Fibroblast of villous mesenchyme (primary cell): ENCODE measurements at regions not wholly inside any gene's neighbourhood (a gene's known extent, or its start where the extent isn't known, plus 50 kb on each side); places are given as distances from the start of the nearest gene placed in this dataset.
"Not testable (repeated sequence)": the region's sequence is repeated elsewhere in the genome, so short reads cannot be mapped to it uniquely, and the experiment has no call there.

Experiments used
- DNase-seq: peaks from one replicate; pipeline ENCODE4 v3.0.0-alpha.2; 2010; ENCODE audit warnings: low read depth
- H3K4me3 ChIP-seq: 2 replicates; pipeline ENCODE4 v1.5.1; 2011; ENCODE audit warnings: low read depth, mild to moderate bottlenecking, low read length
- TF ChIP-seq, protein P1 (sequence below): IDR thresholded peaks from 2 replicates; pipeline ENCODE4 v1.5.1; 2012; ENCODE audit warnings: low read depth, mild to moderate bottlenecking, low read length; ENCODE audit not compliant: insufficient read depth

- TF ChIP-seq, protein P1, sequence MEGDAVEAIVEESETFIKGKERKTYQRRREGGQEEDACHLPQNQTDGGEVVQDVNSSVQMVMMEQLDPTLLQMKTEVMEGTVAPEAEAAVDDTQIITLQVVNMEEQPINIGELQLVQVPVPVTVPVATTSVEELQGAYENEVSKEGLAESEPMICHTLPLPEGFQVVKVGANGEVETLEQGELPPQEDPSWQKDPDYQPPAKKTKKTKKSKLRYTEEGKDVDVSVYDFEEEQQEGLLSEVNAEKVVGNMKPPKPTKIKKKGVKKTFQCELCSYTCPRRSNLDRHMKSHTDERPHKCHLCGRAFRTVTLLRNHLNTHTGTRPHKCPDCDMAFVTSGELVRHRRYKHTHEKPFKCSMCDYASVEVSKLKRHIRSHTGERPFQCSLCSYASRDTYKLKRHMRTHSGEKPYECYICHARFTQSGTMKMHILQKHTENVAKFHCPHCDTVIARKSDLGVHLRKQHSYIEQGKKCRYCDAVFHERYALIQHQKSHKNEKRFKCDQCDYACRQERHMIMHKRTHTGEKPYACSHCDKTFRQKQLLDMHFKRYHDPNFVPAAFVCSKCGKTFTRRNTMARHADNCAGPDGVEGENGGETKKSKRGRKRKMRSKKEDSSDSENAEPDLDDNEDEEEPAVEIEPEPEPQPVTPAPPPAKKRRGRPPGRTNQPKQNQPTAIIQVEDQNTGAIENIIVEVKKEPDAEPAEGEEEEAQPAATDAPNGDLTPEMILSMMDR, result no peak
- no peak overlapping the region for H3K4me3 ChIP-seq
- no peak for DNase-seq
These were observed 193.7 kb downstream of the CYLC2 start for GRCh38 chr9:103188781-103189350.

GRCh38 chr9:103193992-103194391 is 198.9 kb downstream of the CYLC2 start:
- TF ChIP-seq, protein P1, result no peak
- no peak overlapping the region for H3K4me3 ChIP-seq
- DNase-seq, result no peak

DNA sequence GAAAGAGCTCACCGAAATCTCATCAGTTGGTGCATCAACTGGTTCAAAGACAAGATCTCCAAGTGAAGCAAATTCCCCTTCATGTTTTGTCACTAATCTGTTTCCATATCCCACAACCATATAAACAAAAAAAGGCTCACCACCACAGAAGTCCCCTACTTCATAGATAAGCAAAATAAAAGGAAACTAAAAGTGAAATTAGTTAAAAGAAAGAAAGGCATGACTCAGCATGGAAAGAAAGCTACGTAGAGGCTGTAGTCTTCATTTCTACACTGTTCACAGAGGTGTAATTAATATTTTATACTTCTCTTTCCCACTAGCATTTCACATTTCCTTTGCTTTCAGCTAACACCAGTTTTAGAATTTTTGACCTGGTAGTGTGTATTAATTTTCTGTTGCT is 208.0 kb downstream of the CYLC2 start:
- no peak for DNase-seq
- no peak overlapping the region for H3K4me3 ChIP-seq
- TF ChIP-seq, protein P1, result no peak

GRCh38 chr9:103205881-103206585 is 210.9 kb downstream of the CYLC2 start:
- DNase-seq, result peak; percentile 6
- H3K4me3 ChIP-seq, result not testable (repeated sequence)

DNA sequence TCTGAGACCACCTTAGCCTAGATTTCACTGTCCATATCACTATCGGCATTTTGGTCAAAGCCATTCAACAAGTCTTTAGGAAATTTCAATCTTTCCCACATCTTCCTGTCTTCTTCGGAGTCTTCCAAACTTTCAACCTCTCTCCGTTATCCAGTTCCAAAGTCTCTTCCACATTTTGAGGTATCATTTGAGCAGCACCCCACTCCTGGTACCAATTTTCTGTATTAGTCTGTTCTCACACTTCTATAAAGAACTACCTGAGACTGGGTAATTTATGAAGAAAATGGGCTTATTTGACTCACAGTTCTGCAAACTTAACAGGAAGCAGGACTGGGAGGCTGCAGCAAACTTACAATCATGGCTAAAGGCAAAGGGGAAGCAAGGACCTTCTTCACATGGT is 215.5 kb downstream of the CYLC2 start:
- no peak for DNase-seq
- TF ChIP-seq, protein P1, result no peak
- no peak overlapping the region for H3K4me3 ChIP-seq

DNA sequence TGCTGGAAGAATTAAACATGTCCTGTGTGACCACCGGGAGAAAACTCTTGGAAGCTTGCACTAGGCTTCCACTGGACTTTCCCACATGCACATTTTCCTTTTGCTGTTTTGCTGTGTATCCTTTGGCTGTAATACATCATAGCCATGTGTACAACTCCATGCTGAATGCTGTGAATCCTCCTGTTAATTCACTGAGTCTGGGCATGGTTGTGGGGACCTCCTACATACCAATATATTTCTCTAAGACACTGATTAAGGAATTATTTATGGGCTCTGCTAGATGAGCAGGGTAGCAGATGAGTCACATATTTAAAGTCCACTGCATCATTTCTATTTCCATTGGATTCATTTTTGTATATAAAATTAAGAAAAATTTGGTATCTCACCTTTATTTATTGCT is 220.1 kb downstream of the CYLC2 start:
- TF ChIP-seq, protein P1, result no peak
- no peak for DNase-seq
- H3K4me3 ChIP-seq, result no peak overlapping the region

DNA sequence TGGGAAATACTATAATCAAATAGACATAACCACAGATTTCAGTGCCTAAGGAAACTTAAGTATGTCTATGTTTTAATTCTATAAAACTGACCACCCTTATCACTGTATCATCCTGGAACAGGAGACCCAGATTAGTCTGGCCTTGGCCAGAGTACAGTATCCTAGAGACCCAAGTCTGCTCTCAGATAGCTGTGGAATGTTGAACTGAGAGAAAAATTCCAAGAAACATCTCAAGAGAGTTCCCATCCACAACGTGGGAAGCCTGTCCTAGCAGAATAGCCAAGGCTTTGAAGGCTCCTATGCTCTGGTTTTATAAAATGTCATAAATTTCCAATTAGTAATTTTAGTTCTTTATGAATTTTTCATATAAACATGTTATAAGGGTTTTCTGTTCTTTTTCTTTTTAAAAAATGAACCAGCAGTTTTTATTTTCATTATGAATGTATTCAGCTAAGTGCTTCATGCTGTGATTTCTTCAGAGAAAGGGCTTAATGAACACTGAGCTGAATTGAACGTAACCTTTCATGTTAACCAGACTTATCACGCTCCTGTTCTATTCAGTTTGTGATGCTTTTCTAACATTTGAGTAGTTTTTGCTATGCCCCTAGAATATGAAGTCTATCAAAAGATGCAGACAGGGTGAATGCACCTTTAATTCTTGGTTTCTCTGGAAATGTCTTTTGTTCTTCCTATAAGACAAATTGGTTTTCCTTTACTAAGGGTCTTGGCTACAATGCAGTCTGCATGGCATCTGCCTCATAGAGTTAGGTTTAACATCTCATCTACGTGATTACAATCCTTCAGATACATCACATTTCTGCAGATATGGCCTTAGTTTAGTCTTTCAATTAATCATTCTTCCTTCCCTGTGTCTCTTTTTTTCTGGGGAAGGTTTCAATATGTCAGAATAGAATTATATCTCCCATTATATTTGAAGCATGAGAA is 230.8 kb downstream of the CYLC2 start:
- TF ChIP-seq, protein P1, result no peak
- DNase-seq, result no peak
- H3K4me3 ChIP-seq, result no peak overlapping the region
